RCC 7860 (cell line): ENCODE measurements at regions not wholly inside any gene's neighbourhood (a gene's known extent, or its start where the extent isn't known, plus 50 kb on each side); places are given as distances from the start of the nearest gene placed in this dataset.

Experiments used
- DNase-seq: peaks from one replicate; pipeline ENCODE4 v3.0.0-alpha.2; 2015; ENCODE audit warnings: low spot score
- FAIRE-seq: peaks from 2 replicates; lab custom pipeline; 2012; peaks lifted over from hg19 to GRCh38; lab: Jason Lieb, UNC

- FAIRE-seq, result no peak
- DNase-seq, result no peak
Measured at GRCh38 chr18:22332590-22332989, 85.1 kb downstream of the CTAGE1 start.

- no peak for DNase-seq
- no peak for FAIRE-seq
Measured at GRCh38 chr18:22330508-22330907, 87.2 kb downstream of the CTAGE1 start.

GRCh38 chr18:22325396-22325795 is 92.3 kb downstream of the CTAGE1 start:
- no peak for DNase-seq
- FAIRE-seq, result no peak

- no peak for FAIRE-seq
Measured at GRCh38 chr18:22324191-22325131, 93.3 kb downstream of the CTAGE1 start.

GRCh38 chr18:22322243-22322691 is 95.4 kb downstream of the CTAGE1 start:
- no peak for FAIRE-seq
- DNase-seq, result no peak

More at GRCh38 chr18:22324191-22325131, 93.3 kb downstream of the CTAGE1 start:
- no peak for DNase-seq

- DNase-seq, result no peak
- no peak for FAIRE-seq
Measured at GRCh38 chr18:22320771-22321170, 96.9 kb downstream of the CTAGE1 start.

- DNase-seq (no peak), FAIRE-seq (no peak)
Measured at GRCh38 chr18:22320155-22320554, 97.6 kb downstream of the CTAGE1 start.

- DNase-seq (no peak), FAIRE-seq (no peak)
Measured at GRCh38 chr18:22318745-22319407, 98.8 kb downstream of the CTAGE1 start.

- DNase-seq (peak; percentile 38), FAIRE-seq (no peak)
Measured at GRCh38 chr18:22314420-22314819, 103.3 kb downstream of the CTAGE1 start.

- FAIRE-seq, result no peak
Measured at GRCh38 chr18:22314001-22314400, 103.7 kb downstream of the CTAGE1 start.

GRCh38 chr18:22311301-22311700 is 106.4 kb downstream of the CTAGE1 start:
- FAIRE-seq (no peak), DNase-seq (no peak)

More at GRCh38 chr18:22314001-22314400, 103.7 kb downstream of the CTAGE1 start:
- DNase-seq, result no peak

- DNase-seq (no peak), FAIRE-seq (no peak)
Measured at GRCh38 chr18:22309191-22309590, 108.5 kb downstream of the CTAGE1 start.

GRCh38 chr18:22307528-22307927 is 110.2 kb downstream of the CTAGE1 start:
- DNase-seq, result no peak
- no peak for FAIRE-seq

- no peak for DNase-seq
- no peak for FAIRE-seq
Measured at GRCh38 chr18:22303927-22304326, 113.8 kb downstream of the CTAGE1 start.

GRCh38 chr18:22302144-22302543 is 115.6 kb downstream of the CTAGE1 start:
- FAIRE-seq, result no peak
- DNase-seq, result no peak

- DNase-seq (peak; percentile 17), FAIRE-seq (peak; percentile 35)
Measured at GRCh38 chr18:22300665-22301636, 116.8 kb downstream of the CTAGE1 start.

- no peak for DNase-seq
- FAIRE-seq, result no peak
Measured at GRCh38 chr18:22297008-22297407, 120.7 kb downstream of the CTAGE1 start.

- FAIRE-seq, result no peak
Measured at GRCh38 chr18:22296304-22296703, 121.4 kb downstream of the CTAGE1 start.

GRCh38 chr18:22293417-22293816 is 124.0 kb downstream of the GATA6 start:
- DNase-seq, result no peak
- FAIRE-seq, result no peak

More at GRCh38 chr18:22296304-22296703, 121.4 kb downstream of the CTAGE1 start:
- DNase-seq, result no peak

- no peak for DNase-seq
- FAIRE-seq, result no peak
Measured at GRCh38 chr18:22290004-22290403, 120.6 kb downstream of the GATA6 start.

- DNase-seq (no peak), FAIRE-seq (no peak)
Measured at GRCh38 chr18:22286585-22286984, 117.2 kb downstream of the GATA6 start.
